VCaP (cell line): ENCODE measurements at regions not wholly inside any gene's neighbourhood (a gene's known extent, or its start where the extent isn't known, plus 50 kb on each side); places are given as distances from the start of the nearest gene placed in this dataset.

ENCODE experiments used
- H3K27ac ChIP-seq: fragments of 450-650 bp; 2 replicates; pipeline ENCODE4 v1.5.1; 2017
- CTCF ChIP-seq: fragments of 450-650 bp; conservative IDR thresholded peaks from 2 replicates; pipeline ENCODE4 v1.5.1; 2017; ENCODE audit warnings: mild to moderate bottlenecking, moderate library complexity

- TF ChIP-seq CTCF, result no peak
These were observed 329.6 kb downstream of the GJA1 start for GRCh38 chr6:121765060-121765459.

GRCh38 chr6:121767211-121767610 is 331.8 kb downstream of the GJA1 start:
- TF ChIP-seq CTCF, result no peak
- H3K27ac ChIP-seq, result no peak overlapping the region

More at GRCh38 chr6:121765060-121765459, 329.6 kb downstream of the GJA1 start:
- no peak overlapping the region for H3K27ac ChIP-seq

- no peak overlapping the region for H3K27ac ChIP-seq
- no peak for TF ChIP-seq CTCF
These were observed 335.5 kb downstream of the GJA1 start for GRCh38 chr6:121770943-121771342.

GRCh38 chr6:121771937-121772720 is 336.7 kb downstream of the GJA1 start:
- no peak for TF ChIP-seq CTCF
- H3K27ac ChIP-seq, result no peak overlapping the region

- no peak overlapping the region for H3K27ac ChIP-seq
- TF ChIP-seq CTCF, result no peak
These were observed 340.6 kb downstream of the GJA1 start for GRCh38 chr6:121776054-121776453.

- TF ChIP-seq CTCF, result no peak
- H3K27ac ChIP-seq, result no peak overlapping the region
These were observed 345.2 kb downstream of the GJA1 start for GRCh38 chr6:121780325-121781321.
